ENCODE measurements at regions not wholly inside any gene's neighbourhood (a gene's known extent, or its start where the extent isn't known, plus 50 kb on each side); places are given as distances from the start of the nearest gene placed in this dataset.

GRCh38 chr1:227424953-227425352 lies 106.7 kb upstream of the CDC42BPA start:
- H3K9me3 ChIP-seq, result no peaks in the 10 kb centered on the region
- TF ChIP-seq POLR2A (IDR thresholded peaks at IDR 0.05) (no peak), CTCF (IDR thresholded peaks at IDR 0.05) (no peak), EP300 (IDR thresholded peaks at IDR 0.05) (no peak)
- H3K4me1 ChIP-seq, result peaks cover 0 to 15% (median 2%) of the 10 kb centered on the region in 4 donors
- no peaks in the 10 kb centered on the region for H3K36me3 ChIP-seq
- DNase-seq (ENCODE audit: low spot score in 2 of 2), result no peak
- H3K27me3 ChIP-seq, result no peaks in the 10 kb centered on the region
- H3K4me3 ChIP-seq, result no peak overlapping the region
- 89 to 91% methylated on average over 7 of the region's 7 CpGs for WGBS, 2 donors
- H3K27ac ChIP-seq, result no peak overlapping the region

- WGBS, 2 donors, result 81 to 84% methylated on average over 7 of the region's 7 CpGs
- Histone ChIP-seq H3K27me3 (no peaks in the 10 kb centered on the region), H3K36me3 (no peaks in the 10 kb centered on the region), H3K9me3 (no peaks in the 10 kb centered on the region), H3K4me1 (peaks cover 0 to 10% (median under 1%) of the 10 kb centered on the region in 4 donors), H3K4me3 (no peak overlapping the region), H3K27ac (no peak overlapping the region)
- no peak for TF ChIP-seq POLR2A (IDR thresholded peaks at IDR 0.05)
- TF ChIP-seq CTCF (IDR thresholded peaks at IDR 0.05), result no peak
- no peak for TF ChIP-seq EP300 (IDR thresholded peaks at IDR 0.05)
- no peak for DNase-seq (ENCODE audit: low spot score in 2 of 2)
Observed at GRCh38 chr1:227424159-227424680, 105.9 kb upstream of the CDC42BPA start.

GRCh38 chr1:227422581-227422980 lies 104.3 kb upstream of the CDC42BPA start:
- WGBS, 2 donors, result 88 to 90% methylated on average over 2 of the region's 2 CpGs
- no peak overlapping the region for H3K27ac ChIP-seq
- H3K4me1 ChIP-seq, result no peaks in the 10 kb centered on the region
- TF ChIP-seq CTCF (IDR thresholded peaks at IDR 0.05) (no peak), EP300 (IDR thresholded peaks at IDR 0.05) (no peak), POLR2A (IDR thresholded peaks at IDR 0.05) (no peak)
- no peak overlapping the region for H3K4me3 ChIP-seq
- H3K36me3 ChIP-seq, result no peaks in the 10 kb centered on the region
- DNase-seq (ENCODE audit: low spot score in 2 of 2), result no peak
- no peaks in the 10 kb centered on the region for H3K9me3 ChIP-seq
- H3K27me3 ChIP-seq, result no peaks in the 10 kb centered on the region

DNA sequence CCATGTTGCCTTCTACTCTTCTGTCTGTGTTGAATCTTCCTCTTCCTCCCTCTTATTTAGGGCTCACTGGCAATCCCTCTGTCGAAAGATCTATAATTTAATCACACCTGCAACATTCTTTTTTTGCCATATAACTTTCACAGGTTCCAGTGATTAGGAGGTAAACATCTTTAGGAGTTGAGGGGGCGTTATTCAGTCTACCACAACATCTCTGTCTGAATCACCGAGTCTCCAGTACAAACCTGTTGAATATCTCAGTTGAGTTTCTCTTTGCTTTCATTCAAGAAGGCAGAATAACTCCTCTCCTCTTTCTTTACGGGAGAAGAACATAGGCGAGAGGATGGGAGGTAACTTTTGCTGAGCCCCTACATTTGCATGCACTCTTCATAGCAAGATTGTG lies 101.9 kb upstream of the CDC42BPA start:
- Histone ChIP-seq H3K9me3 (no peaks in the 10 kb centered on the region), H3K27ac (no peak overlapping the region), H3K4me3 (no peak overlapping the region), H3K4me1 (peaks cover 0 to 13% (median 6%) of the 10 kb centered on the region in 4 donors), H3K27me3 (no peaks in the 10 kb centered on the region), H3K36me3 (no peaks in the 10 kb centered on the region)
- DNase-seq (ENCODE audit: low spot score in 2 of 2), result no peak
- 90 to 91% methylated on average over 5 of the region's 5 CpGs for WGBS, 2 donors
- TF ChIP-seq CTCF (IDR thresholded peaks at IDR 0.05), result no peak
- TF ChIP-seq POLR2A (IDR thresholded peaks at IDR 0.05), result no peak
- no peak for TF ChIP-seq EP300 (IDR thresholded peaks at IDR 0.05)

GRCh38 chr1:227417756-227418480 lies 99.6 kb upstream of the CDC42BPA start:
- no peaks in the 10 kb centered on the region for H3K27me3 ChIP-seq

More at GRCh38 chr1:227417756-227418480, 99.6 kb upstream of the CDC42BPA start:
- WGBS, 2 donors, result 67 to 87% methylated on average over 2 of the region's 2 CpGs
- no peak overlapping the region for H3K4me3 ChIP-seq
- H3K27ac ChIP-seq, result no peak overlapping the region
- peaks cover 0 to 16% (median 7%) of the 10 kb centered on the region in 4 donors for H3K4me1 ChIP-seq
- DNase-seq (ENCODE audit: low spot score in 2 of 2), result no peak
- no peaks in the 10 kb centered on the region for H3K36me3 ChIP-seq
- no peaks in the 10 kb centered on the region for H3K9me3 ChIP-seq
- TF ChIP-seq CTCF (IDR thresholded peaks at IDR 0.05) (no peak), EP300 (IDR thresholded peaks at IDR 0.05) (no peak), POLR2A (IDR thresholded peaks at IDR 0.05) (no peak)

Measured in tibial nerve (tissue), 4 donors.